Activated CD8-positive, alpha-beta memory T cell treated with anti-CD3 and anti-CD28 coated beads, Interleukin-2, amount 50 U/mL, for 24 hours (primary cell): ENCODE measurements at regions not wholly inside any gene's neighbourhood (a gene's known extent, or its start where the extent isn't known, plus 50 kb on each side); places are given as distances from the start of the nearest gene placed in this dataset.
"Not testable (repeated sequence)": the region's sequence is repeated elsewhere in the genome, so short reads cannot be mapped to it uniquely, and the experiment has no call there.

ENCODE experiments used
- DNase-seq: peaks from one replicate; pipeline ENCODE4 v3.0.0-alpha.2; 2020; ENCODE audit errors: extremely low read depth

- DNase-seq: no peak
Measured at GRCh38 chr3:110618512-110619226, 452.9 kb upstream of the NECTIN3 start.

DNA sequence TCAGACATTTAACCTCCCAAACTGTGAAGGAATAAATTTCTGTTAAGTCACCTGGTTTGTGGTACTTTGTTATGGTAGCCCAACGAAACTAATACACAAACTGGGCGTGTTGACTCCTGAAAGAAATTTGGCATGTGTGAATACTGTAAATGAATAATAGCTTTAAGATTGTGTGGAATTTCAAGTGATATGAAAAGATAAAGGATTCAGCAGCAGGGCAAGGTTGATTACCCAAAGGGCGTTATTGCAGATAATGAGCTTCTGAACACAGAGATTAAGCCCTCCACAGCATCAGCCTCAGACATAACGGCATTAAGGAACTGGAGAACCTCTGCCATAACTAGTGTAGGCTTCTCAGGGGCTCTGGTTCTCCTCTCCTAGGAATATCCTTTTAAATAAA is 451.5 kb upstream of the NECTIN3 start:
- DNase-seq: no peak

GRCh38 chr3:110623571-110623970 is 448.0 kb upstream of the NECTIN3 start:
- no peak for DNase-seq

DNA sequence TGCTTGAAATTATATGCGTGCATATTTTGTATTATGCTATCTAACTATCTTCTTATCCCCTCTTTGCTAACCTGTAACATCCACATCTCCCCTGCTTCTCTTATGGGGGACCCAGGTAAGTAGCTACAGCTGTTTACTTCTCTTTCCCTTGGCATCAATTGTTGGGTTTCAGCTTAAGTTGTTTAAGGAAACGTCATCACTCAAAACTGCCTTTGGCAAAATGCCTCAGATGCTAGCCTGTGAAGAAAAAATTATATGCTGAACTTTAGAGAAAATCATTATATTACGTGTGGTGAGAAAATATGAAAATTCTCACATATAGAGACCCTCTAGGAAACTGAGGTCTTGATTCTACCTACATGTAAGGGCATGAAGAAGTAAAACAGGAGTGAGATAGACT is 447.0 kb upstream of the NECTIN3 start:
- no peak for DNase-seq

- no peak for DNase-seq
Measured at GRCh38 chr3:110625201-110625747, 446.3 kb upstream of the NECTIN3 start.

DNA sequence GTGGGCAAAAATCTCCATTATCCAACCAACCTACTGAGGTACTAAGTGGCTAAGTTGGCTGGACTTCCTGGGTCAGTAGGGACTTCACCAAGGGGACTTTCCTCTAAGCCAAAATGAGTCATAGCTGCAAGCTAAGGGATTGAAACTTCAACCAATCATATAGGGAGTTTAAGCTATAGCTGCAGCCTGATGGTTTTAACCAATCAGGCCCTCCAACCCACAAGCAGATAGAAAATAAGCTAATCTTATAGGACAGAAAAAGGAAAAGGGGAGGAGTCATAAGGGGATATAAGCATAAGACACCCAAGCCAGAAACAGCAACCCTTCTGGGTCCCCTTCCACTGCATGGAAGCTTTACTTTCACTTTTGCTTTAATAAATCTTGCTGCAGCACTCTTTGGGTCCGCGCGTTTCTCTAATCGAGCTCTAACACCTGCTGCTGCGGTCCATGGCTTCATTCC is 444.9 kb upstream of the NECTIN3 start:
- DNase-seq: not testable (repeated sequence)

DNA sequence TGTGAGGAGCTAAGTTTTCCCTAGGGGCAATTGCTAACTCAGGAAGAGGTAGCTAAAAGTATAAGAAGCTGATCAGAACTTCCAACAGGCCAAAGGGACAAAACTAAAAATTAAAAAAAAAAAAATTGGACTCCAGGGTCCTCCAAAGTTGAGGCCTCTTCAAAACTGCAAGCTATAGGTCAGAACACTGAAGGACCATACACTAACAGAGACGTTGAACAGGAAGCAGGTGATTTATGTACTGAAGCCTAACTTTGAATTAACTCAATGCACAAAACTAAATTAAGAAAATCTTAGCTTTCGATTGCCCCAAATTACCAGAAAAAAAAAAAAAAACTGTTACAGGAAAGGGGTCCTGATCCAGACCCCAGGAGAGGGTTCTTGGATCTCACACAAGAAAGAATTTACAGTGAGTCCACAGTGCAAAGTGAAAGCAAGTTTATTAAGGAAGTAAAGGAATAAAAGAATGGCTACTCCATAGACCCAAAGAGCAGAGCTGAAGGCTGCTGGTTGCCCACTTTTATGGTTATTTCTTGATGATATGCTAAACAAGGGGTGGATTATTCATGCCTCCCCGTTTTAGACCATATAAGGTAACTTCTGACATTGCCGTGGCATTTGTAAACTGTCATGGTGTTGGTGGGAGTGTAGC is 442.8 kb upstream of the NECTIN3 start:
- no peak for DNase-seq

- no peak for DNase-seq
Measured at GRCh38 chr3:110629917-110630316, 441.7 kb upstream of the NECTIN3 start.

- no peak for DNase-seq
Measured at GRCh38 chr3:110644203-110644602, 427.4 kb upstream of the NECTIN3 start.

DNA sequence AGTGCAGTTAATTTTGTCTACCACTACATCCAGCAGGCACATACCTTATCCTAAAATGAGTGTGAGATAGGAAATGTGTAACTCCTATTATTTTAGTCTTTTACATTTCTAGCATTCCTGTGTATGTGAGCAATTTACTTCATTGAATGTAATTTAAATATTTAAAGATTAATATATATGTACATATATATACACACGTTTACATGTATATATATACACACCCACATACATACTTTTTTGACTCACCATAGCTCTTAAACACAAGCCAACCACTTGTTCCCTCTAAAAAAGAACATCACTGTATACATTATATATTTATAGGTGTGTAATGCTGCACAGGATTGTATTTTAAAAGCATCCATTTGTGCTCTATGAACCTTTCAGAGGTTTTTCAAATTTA is 425.6 kb upstream of the NECTIN3 start:
- no peak for DNase-seq

DNA sequence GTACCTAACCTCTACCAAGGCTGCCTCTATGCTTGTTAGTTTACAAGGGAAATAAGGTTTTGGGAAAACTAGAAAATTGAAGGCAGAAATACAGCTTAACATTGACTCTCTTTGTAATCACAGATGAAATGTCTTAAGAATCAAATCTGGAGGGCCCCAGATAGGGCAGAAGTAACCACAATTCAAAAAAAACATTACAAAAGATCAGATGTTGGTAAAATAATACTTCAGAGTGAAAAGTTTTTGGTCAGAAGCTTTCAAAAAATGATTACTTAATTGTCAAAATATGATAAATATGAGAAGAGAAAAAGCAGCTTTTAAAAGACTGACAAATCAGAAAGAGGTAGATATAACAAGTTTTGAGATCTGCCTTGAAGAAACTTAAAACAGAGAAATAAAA is 425.1 kb upstream of the NECTIN3 start:
- DNase-seq: no peak

GRCh38 chr3:110647586-110647985 is 424.0 kb upstream of the NECTIN3 start:
- DNase-seq: no peak

DNA sequence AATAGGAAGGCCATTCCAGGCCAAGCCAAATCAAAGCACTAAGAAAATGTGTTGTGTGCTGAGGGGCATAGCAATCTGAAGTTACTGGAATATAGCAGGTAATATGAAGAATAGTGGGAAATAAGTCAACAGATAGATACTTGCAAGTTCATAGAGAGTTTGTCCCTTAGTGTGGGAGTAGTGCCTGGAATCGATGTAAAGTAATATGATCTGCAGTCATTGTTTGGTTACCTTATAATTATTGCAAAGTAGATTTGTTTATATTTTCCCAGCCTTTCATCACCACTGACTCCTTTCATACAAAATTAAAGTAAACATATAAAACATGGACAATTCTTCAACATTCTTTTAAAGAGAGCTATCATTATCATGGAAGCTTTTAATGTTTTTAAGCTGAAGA is 420.9 kb upstream of the NECTIN3 start:
- no peak for DNase-seq

- no peak for DNase-seq
Measured at GRCh38 chr3:110654843-110655502, 416.6 kb upstream of the NECTIN3 start.

- DNase-seq: no peak
Measured at GRCh38 chr3:110656394-110657025, 415.1 kb upstream of the NECTIN3 start.

GRCh38 chr3:110664148-110664547 is 407.5 kb upstream of the NECTIN3 start:
- DNase-seq: no peak

GRCh38 chr3:110666495-110666894 is 405.1 kb upstream of the NECTIN3 start:
- DNase-seq: no peak

DNA sequence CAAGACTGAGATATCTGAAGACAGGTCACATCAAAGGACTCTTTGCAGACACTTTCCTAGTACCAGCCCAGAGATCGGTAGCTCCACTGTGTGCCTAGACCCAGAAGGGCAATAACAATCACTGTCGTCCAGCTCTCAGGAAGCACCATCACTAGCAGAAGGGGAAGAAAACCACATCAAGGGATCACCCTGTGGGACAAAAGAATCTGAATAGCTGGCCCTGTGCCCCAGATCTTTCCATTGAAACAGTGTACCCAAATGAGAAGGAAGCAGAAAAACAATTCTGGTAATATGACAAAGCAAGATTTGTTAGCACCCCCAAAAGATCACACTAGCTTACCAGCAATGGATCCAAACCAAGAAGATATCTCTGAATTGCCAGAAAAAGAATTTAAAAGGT is 404.4 kb upstream of the NECTIN3 start:
- no peak for DNase-seq

- DNase-seq: no peak
Measured at GRCh38 chr3:110670407-110670806, 401.2 kb upstream of the NECTIN3 start.

- DNase-seq: no peak
Measured at GRCh38 chr3:110677506-110677905, 394.1 kb upstream of the NECTIN3 start.

- no peak for DNase-seq
Measured at GRCh38 chr3:110679285-110679684, 392.3 kb upstream of the NECTIN3 start.

- no peak for DNase-seq
Measured at GRCh38 chr3:110680450-110680849, 391.2 kb upstream of the NECTIN3 start.
